Left lobe of liver (tissue), 2 donors: ENCODE measurements at regions not wholly inside any gene's neighbourhood (a gene's known extent, or its start where the extent isn't known, plus 50 kb on each side); places are given as distances from the start of the nearest gene placed in this dataset.

ENCODE experiments used
- ATAC-seq: fragments of 200-7000 bp; cut with Tn5 transposase; one replicate; pipeline ENCODE4 v1.9.1; 2020; ENCODE audit warnings: mild to moderate bottlenecking, moderate library complexity
- DNase-seq: peaks from one replicate; pipeline ENCODE4 v3.0.0-alpha.2; 2020; ENCODE audit warnings: low spot score
- donor health status: DM: no; HTN: no; CAD: no; lungs with moderate emphysema.
- donor health status: DM: no; HTN: yes; CAD: no.

GRCh38 chr7:25789701-25790640 lies 362.0 kb upstream of the NFE2L3 start:
- ATAC-seq (no peak), DNase-seq (no peak)

GRCh38 chr7:25790963-25791362 lies 361.0 kb upstream of the NFE2L3 start:
- ATAC-seq (no peak), DNase-seq (no peak)

GRCh38 chr7:25792586-25792985 lies 359.4 kb upstream of the NFE2L3 start:
- no peak for ATAC-seq
- DNase-seq = no peak

GRCh38 chr7:25795824-25796235 lies 356.2 kb upstream of the NFE2L3 start:
- ATAC-seq (no peak), DNase-seq (no peak)

GRCh38 chr7:25798344-25798743 lies 353.7 kb upstream of the NFE2L3 start:
- DNase-seq = no peak
- ATAC-seq = no peak

GRCh38 chr7:25801214-25801613 lies 350.8 kb upstream of the NFE2L3 start:
- DNase-seq (no peak), ATAC-seq (no peak)

GRCh38 chr7:25802057-25802456 lies 349.9 kb upstream of the NFE2L3 start:
- no peak for ATAC-seq
- DNase-seq = no peak

- no peak for ATAC-seq
- DNase-seq = no peak
Measured at GRCh38 chr7:25802473-25802872, 349.5 kb upstream of the NFE2L3 start.

GRCh38 chr7:25803117-25803887 lies 348.7 kb upstream of the NFE2L3 start:
- DNase-seq = no peak
- no peak for ATAC-seq

GRCh38 chr7:25804154-25804553 lies 347.8 kb upstream of the NFE2L3 start:
- ATAC-seq = no peak
- no peak for DNase-seq

- no peak for DNase-seq
- ATAC-seq = no peak
Measured at GRCh38 chr7:25805027-25805687, 346.8 kb upstream of the NFE2L3 start.

- ATAC-seq (no peak), DNase-seq (no peak)
Measured at GRCh38 chr7:25807086-25807611, 344.8 kb upstream of the NFE2L3 start.

GRCh38 chr7:25809441-25809840 lies 342.6 kb upstream of the NFE2L3 start:
- DNase-seq (no peak), ATAC-seq (no peak)

- DNase-seq (no peak), ATAC-seq (no peak)
Measured at GRCh38 chr7:25812086-25812850, 339.7 kb upstream of the NFE2L3 start.

GRCh38 chr7:25813381-25813780 lies 338.6 kb upstream of the NFE2L3 start:
- ATAC-seq (no peak), DNase-seq (no peak)

GRCh38 chr7:25815711-25816110 lies 336.3 kb upstream of the NFE2L3 start:
- ATAC-seq (no peak), DNase-seq (no peak)

- no peak for ATAC-seq
Measured at GRCh38 chr7:25820432-25821040, 331.5 kb upstream of the NFE2L3 start.

GRCh38 chr7:25821225-25821624 lies 330.8 kb upstream of the NFE2L3 start:
- no peak for ATAC-seq
- DNase-seq = no peak

More at GRCh38 chr7:25820432-25821040, 331.5 kb upstream of the NFE2L3 start:
- no peak for DNase-seq

GRCh38 chr7:25822823-25823222 lies 329.2 kb upstream of the NFE2L3 start:
- no peak for ATAC-seq
- DNase-seq = no peak

GRCh38 chr7:25823571-25823970 lies 328.4 kb upstream of the NFE2L3 start:
- ATAC-seq (no peak), DNase-seq (no peak)
